ENCODE measurements at regions not wholly inside any gene's neighbourhood (a gene's known extent, or its start where the extent isn't known, plus 50 kb on each side); places are given as distances from the start of the nearest gene placed in this dataset.

GRCh38 chr1:55801481-55801880 lies 586.3 kb upstream of the USP24 start (continued):
- TF ChIP-seq KAT2A (conservative IDR thresholded peaks at IDR 0.05; ENCODE audit: control insufficient read depth, low read depth, low read length) (no peak), ATF7 (IDR thresholded peaks at IDR 0.05; ENCODE audit: low read depth) (no peak), IRF5 (IDR thresholded peaks at IDR 0.05; ENCODE audit: borderline replicate concordance) (no peak), CBX3 (IDR thresholded peaks at IDR 0.05; ENCODE audit: borderline replicate concordance, low read depth) (no peak), PBX3 (IDR thresholded peaks at IDR 0.05; ENCODE audit: insufficient replicate concordance, low read depth, low read length) (no peak)

GRCh38 chr1:55800503-55800902 lies 585.3 kb upstream of the USP24 start:
- CTCF ChIA-PET: no interaction called here
- no peak overlapping the region for H3K27ac ChIP-seq (ENCODE audit: control insufficient read depth, insufficient read depth)
- DNase-seq (ENCODE audit: low read depth, low spot score): no peak
- FAIRE-seq: no peak
- no TSS peak for BruUV-seq (replicated peaks)
- no peak for ATAC-seq
- no peak for TF ChIP-seq RFX5 (IDR thresholded peaks at IDR 0.05; ENCODE audit: low read depth, low read length)
- no peak for TF ChIP-seq E4F1 (IDR thresholded peaks at IDR 0.05; ENCODE audit: borderline replicate concordance, partially characterized antibody)
- TF ChIP-seq IRF4 (IDR thresholded peaks at IDR 0.05; ENCODE audit: low read depth, low read length): no peak
- no peak overlapping the region for H2AFZ ChIP-seq (ENCODE audit: control insufficient read depth, low read depth, low read length)
- no peaks in the 10 kb centered on the region for H3K36me3 ChIP-seq (ENCODE audit: control insufficient read depth in 2 of 2, insufficient read depth in 2 of 2, low read length in 1 of 2)
- no peak overlapping the region for H3K4me2 ChIP-seq (ENCODE audit: control insufficient read depth, insufficient read depth)
- 26% methylated on average over 1 of the region's 1 CpG for WGBS (ENCODE audit: insufficient coverage, insufficient replicate concordance, low lambda C conversion rate, missing lambda C conversion rate)
- no peaks in the 10 kb centered on the region for H4K20me1 ChIP-seq (ENCODE audit: control insufficient read depth, insufficient read depth)
- intact Hi-C loops (cut with micrococcal nuclease; ENCODE audit: unreplicated experiment): no loop called here
- H3K4me1 ChIP-seq (ENCODE audit: control insufficient read depth, insufficient read depth, low read length): no peaks in the 10 kb centered on the region
- no peak overlapping the region for H3K4me3 ChIP-seq
- POLR2A ChIA-PET: no interaction called here
- H3K9me3 ChIP-seq (replicated peaks; ENCODE audit: control insufficient read depth, insufficient read depth, low read length): no peaks in the 10 kb centered on the region
- in situ Hi-C loops (cut with MboI): no loop called here
- RAD21 ChIA-PET (ENCODE audit: unreplicated experiment): no interaction called here
- H3K9ac ChIP-seq (ENCODE audit: control insufficient read depth, insufficient read depth, low read length): no peak overlapping the region
- no peaks in the 10 kb centered on the region for H3K79me2 ChIP-seq (ENCODE audit: control insufficient read depth, insufficient read depth, low read length)
- SMC1A ChIA-PET (ENCODE audit: uncharacterized antibody, unreplicated experiment): no interaction called here
- H3K27me3 ChIP-seq (replicated peaks in 1 of 2; ENCODE audit: control insufficient read depth in 2 of 2, insufficient read depth in 2 of 2, low read length in 1 of 2): no peaks in the 10 kb centered on the region
